ENCODE measurements at regions not wholly inside any gene's neighbourhood (a gene's known extent, or its start where the extent isn't known, plus 50 kb on each side); places are given as distances from the start of the nearest gene placed in this dataset.

- DNase-seq: no peak
These were observed 207.9 kb upstream of the RGMA start for GRCh38 chr15:93296759-93297500.

GRCh38 chr15:93294896-93295295, 205.9 kb upstream of the RGMA start:
- no peak for DNase-seq

- DNase-seq: no peak
These were observed 205.1 kb upstream of the RGMA start for GRCh38 chr15:93294066-93294465.

- no peak for DNase-seq
These were observed 202.4 kb upstream of the RGMA start for GRCh38 chr15:93291380-93291779.

- no peak for DNase-seq
These were observed 201.6 kb upstream of the RGMA start for GRCh38 chr15:93290618-93290946.

GRCh38 chr15:93289941-93290617, 201.1 kb upstream of the RGMA start:
- DNase-seq: no peak

- DNase-seq: no peak
These were observed 199.8 kb upstream of the RGMA start for GRCh38 chr15:93288728-93289294.

- DNase-seq: no peak
These were observed 197.4 kb upstream of the RGMA start for GRCh38 chr15:93286446-93286845.

- no peak for DNase-seq
These were observed 194.8 kb upstream of the RGMA start for GRCh38 chr15:93283854-93284253.

- no peak for DNase-seq
These were observed 193.8 kb upstream of the RGMA start for GRCh38 chr15:93282808-93283207.

- no peak for DNase-seq
These were observed 189.8 kb upstream of the RGMA start for GRCh38 chr15:93278783-93279182.

- no peak for DNase-seq
These were observed 189.0 kb upstream of the RGMA start for GRCh38 chr15:93278006-93278405.

- no peak for DNase-seq
These were observed 185.2 kb upstream of the RGMA start for GRCh38 chr15:93274257-93274656.

- no peak for DNase-seq
These were observed 182.9 kb upstream of the RGMA start for GRCh38 chr15:93271871-93272270.

- DNase-seq: no peak
These were observed 182.0 kb upstream of the RGMA start for GRCh38 chr15:93270937-93271467.

- DNase-seq: no peak
These were observed 179.1 kb upstream of the RGMA start for GRCh38 chr15:93268066-93268465.

GRCh38 chr15:93266291-93266690, 177.3 kb upstream of the RGMA start:
- DNase-seq: no peak

GRCh38 chr15:93265111-93265556, 176.1 kb upstream of the RGMA start:
- DNase-seq: no peak

GRCh38 chr15:93261845-93262244, 172.8 kb upstream of the RGMA start:
- DNase-seq: no peak

GRCh38 chr15:93257920-93258319, 168.9 kb upstream of the RGMA start:
- DNase-seq: no peak

- DNase-seq: no peak
These were observed 164.7 kb upstream of the RGMA start for GRCh38 chr15:93253681-93254080.

GRCh38 chr15:93252780-93253179, 163.8 kb upstream of the RGMA start:
- DNase-seq: no peak

GRCh38 chr15:93250950-93251349, 161.9 kb upstream of the RGMA start:
- DNase-seq: no peak

GRCh38 chr15:93250209-93250608, 161.2 kb upstream of the RGMA start:
- no peak for DNase-seq

Measured in stimulated activated CD4-positive, alpha-beta T cell treated with anti-CD3 and anti-CD28 coated beads, Interleukin-4, amount 100 ng/mL, for 24 hours (primary cell).